ENCODE measurements at regions not wholly inside any gene's neighbourhood (a gene's known extent, or its start where the extent isn't known, plus 50 kb on each side); places are given as distances from the start of the nearest gene placed in this dataset.

GRCh38 chr12:64993461-64993860 lies 127.6 kb downstream of the WIF1 start:
- TF ChIP-seq ZXDC (CRISPR knock-in tag; IDR thresholded peaks at IDR 0.05) (no peak), CREB1 (IDR thresholded peaks at IDR 0.05) (no peak), CREB1 (CRISPR knock-in tag; IDR thresholded peaks at IDR 0.05) (no peak), RFX5 (IDR thresholded peaks at IDR 0.05; ENCODE audit: low read depth, low read length) (no peak), CTCF (CRISPR knock-in tag; IDR thresholded peaks at IDR 0.05) (no peak), RFX3 (CRISPR knock-in tag; IDR thresholded peaks at IDR 0.05) (no peak), RERE (CRISPR knock-in tag; IDR thresholded peaks at IDR 0.05; ENCODE audit: low read depth) (no peak)
